ENCODE measurements at regions not wholly inside any gene's neighbourhood (a gene's known extent, or its start where the extent isn't known, plus 50 kb on each side); places are given as distances from the start of the nearest gene placed in this dataset.

DNA sequence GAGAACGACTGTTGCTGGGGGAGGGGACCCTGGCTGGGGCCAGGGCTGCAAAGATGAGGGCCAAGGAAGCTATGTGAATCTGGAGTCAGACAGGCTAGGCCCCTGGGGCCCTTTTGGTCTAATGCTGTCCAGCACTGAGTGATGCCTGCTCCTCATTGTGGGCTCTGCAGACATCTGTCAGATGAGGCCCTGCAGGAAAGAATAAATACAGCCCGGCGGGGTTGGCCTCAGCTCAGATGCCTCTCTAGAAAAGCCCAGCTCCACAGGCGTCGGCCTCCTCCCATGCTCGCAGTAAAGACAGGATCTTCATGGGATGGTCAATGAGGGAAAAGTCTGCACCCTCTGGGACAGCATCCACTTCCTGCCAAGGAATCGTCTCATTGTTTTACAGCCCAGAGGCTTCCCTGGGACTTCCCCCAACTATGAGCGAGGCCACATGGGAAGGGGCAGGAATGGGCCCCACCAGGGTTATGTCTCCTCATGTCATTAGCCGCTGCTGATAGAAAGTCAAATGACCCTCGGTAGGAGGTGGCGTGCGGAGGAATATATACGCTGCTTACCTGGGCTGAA, 125.8 kb upstream of the GLI2 start:
- Histone ChIP-seq H3K4me1 (ENCODE audit: insufficient read depth, low read length, severe bottlenecking) (no peaks in the 10 kb centered on the region), H4K20me1 (ENCODE audit: insufficient read depth, low read length) (no peaks in the 10 kb centered on the region), H3K79me2 (ENCODE audit: insufficient read depth, low read length) (no peaks in the 10 kb centered on the region), H3K36me3 (ENCODE audit: insufficient read depth, low read length) (no peaks in the 10 kb centered on the region), H3F3A (ENCODE audit: insufficient read depth, low read length) (no peaks in the 10 kb centered on the region), H3K9me2 (ENCODE audit: low read depth, low read length) (no peaks in the 10 kb centered on the region), H3K27ac (ENCODE audit: low read depth, low read length, poor library complexity, severe bottlenecking) (no peak overlapping the region), H2AFZ (ENCODE audit: low read length) (no peak overlapping the region), H3K9ac (ENCODE audit: low read length) (no peak overlapping the region), H3K4me2 (ENCODE audit: low read length) (no peak overlapping the region), H3K4me3 (ENCODE audit: low read depth, low read length, poor library complexity, severe bottlenecking) (no peak overlapping the region), H3K27me3 (ENCODE audit: insufficient read depth, low read length) (0 out of 2 replicates have a peak, but pooled peaks cover 4% of the 10 kb centered on the region), H3K9me3 (ENCODE audit: low read length) (no peaks in the 10 kb centered on the region)
- TF ChIP-seq, protein P1, sequence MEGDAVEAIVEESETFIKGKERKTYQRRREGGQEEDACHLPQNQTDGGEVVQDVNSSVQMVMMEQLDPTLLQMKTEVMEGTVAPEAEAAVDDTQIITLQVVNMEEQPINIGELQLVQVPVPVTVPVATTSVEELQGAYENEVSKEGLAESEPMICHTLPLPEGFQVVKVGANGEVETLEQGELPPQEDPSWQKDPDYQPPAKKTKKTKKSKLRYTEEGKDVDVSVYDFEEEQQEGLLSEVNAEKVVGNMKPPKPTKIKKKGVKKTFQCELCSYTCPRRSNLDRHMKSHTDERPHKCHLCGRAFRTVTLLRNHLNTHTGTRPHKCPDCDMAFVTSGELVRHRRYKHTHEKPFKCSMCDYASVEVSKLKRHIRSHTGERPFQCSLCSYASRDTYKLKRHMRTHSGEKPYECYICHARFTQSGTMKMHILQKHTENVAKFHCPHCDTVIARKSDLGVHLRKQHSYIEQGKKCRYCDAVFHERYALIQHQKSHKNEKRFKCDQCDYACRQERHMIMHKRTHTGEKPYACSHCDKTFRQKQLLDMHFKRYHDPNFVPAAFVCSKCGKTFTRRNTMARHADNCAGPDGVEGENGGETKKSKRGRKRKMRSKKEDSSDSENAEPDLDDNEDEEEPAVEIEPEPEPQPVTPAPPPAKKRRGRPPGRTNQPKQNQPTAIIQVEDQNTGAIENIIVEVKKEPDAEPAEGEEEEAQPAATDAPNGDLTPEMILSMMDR (IDR thresholded peaks at IDR 0.05; ENCODE audit: low read length), result no peak
- TF ChIP-seq EZH2 (IDR thresholded peaks at IDR 0.05; ENCODE audit: borderline replicate concordance, low read length), result no peak

DNA sequence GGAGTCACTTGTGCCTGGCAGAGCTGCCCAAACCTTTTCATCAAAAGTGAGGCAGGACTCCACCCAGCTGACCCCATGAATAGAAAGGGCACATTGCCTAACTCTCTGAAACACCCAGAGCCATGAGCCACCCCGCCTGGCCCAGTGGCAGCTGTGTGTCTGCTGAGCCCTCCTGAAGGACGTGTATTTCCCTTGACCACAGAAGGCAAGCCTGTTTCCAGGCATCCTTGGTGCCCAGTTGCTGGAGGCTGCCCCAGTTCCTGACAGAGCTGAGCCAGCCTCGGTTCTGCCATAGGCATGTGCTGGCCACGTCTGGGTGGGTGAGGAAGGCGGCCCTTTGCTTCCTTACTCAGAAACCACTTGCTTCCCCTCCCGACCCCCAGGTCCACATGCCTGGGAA, 124.7 kb upstream of the GLI2 start:
- no peak overlapping the region for H2AFZ ChIP-seq (ENCODE audit: low read length)
- H3K9me2 ChIP-seq (ENCODE audit: low read depth, low read length), result no peaks in the 10 kb centered on the region
- no peaks in the 10 kb centered on the region for H4K20me1 ChIP-seq (ENCODE audit: insufficient read depth, low read length)
- 0 out of 2 replicates have a peak, but pooled peaks cover 4% of the 10 kb centered on the region for H3K27me3 ChIP-seq (ENCODE audit: insufficient read depth, low read length)
- H3K4me3 ChIP-seq (ENCODE audit: low read depth, low read length, poor library complexity, severe bottlenecking), result no peak overlapping the region
- H3K27ac ChIP-seq (ENCODE audit: low read depth, low read length, poor library complexity, severe bottlenecking), result no peak overlapping the region
- H3K9ac ChIP-seq (ENCODE audit: low read length), result no peak overlapping the region
- no peaks in the 10 kb centered on the region for H3K9me3 ChIP-seq (ENCODE audit: low read length)
- H3K36me3 ChIP-seq (ENCODE audit: insufficient read depth, low read length), result no peaks in the 10 kb centered on the region
- H3K4me2 ChIP-seq (ENCODE audit: low read length), result no peak overlapping the region
- H3K4me1 ChIP-seq (ENCODE audit: insufficient read depth, low read length, severe bottlenecking), result no peaks in the 10 kb centered on the region
- TF ChIP-seq EZH2 (IDR thresholded peaks at IDR 0.05; ENCODE audit: borderline replicate concordance, low read length), result no peak
- TF ChIP-seq, protein P1 (IDR thresholded peaks at IDR 0.05; ENCODE audit: low read length), result no peak
- H3K79me2 ChIP-seq (ENCODE audit: insufficient read depth, low read length), result no peaks in the 10 kb centered on the region
- H3F3A ChIP-seq (ENCODE audit: insufficient read depth, low read length), result no peaks in the 10 kb centered on the region

DNA sequence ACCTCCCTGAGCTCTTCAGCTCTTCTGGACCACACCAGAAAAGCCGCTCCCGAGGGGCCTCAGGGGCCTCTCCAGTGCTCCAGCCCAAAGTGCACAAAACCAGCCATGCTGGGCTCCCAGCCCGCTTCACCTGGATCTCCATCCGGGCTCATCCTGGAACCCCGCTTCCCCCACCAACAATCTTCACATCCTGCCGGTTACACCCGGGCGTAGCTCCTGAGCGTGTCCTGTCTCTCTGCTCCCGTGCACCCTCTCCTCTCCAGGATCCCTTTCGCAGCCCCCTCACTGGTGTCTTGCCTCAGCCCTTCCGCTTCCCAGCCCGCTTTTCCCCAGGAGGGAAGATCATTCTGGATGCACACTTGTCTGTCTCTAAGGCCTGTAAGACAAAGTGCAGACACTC, 123.7 kb upstream of the GLI2 start:
- no peak overlapping the region for H2AFZ ChIP-seq (ENCODE audit: low read length)
- H3K9me3 ChIP-seq (ENCODE audit: low read length), result no peaks in the 10 kb centered on the region
- H3F3A ChIP-seq (ENCODE audit: insufficient read depth, low read length), result no peaks in the 10 kb centered on the region
- H3K9ac ChIP-seq (ENCODE audit: low read length), result no peak overlapping the region
- no peaks in the 10 kb centered on the region for H4K20me1 ChIP-seq (ENCODE audit: insufficient read depth, low read length)
- H3K79me2 ChIP-seq (ENCODE audit: insufficient read depth, low read length), result no peaks in the 10 kb centered on the region
- no peaks in the 10 kb centered on the region for H3K9me2 ChIP-seq (ENCODE audit: low read depth, low read length)
- H3K4me3 ChIP-seq (ENCODE audit: low read depth, low read length, poor library complexity, severe bottlenecking), result no peak overlapping the region
- H3K27me3 ChIP-seq (ENCODE audit: insufficient read depth, low read length), result 0 out of 2 replicates have a peak, but pooled peaks cover under 1% of the 10 kb centered on the region
- no peak for TF ChIP-seq EZH2 (IDR thresholded peaks at IDR 0.05; ENCODE audit: borderline replicate concordance, low read length)
- TF ChIP-seq, protein P1 (IDR thresholded peaks at IDR 0.05; ENCODE audit: low read length), result no peak
- H3K36me3 ChIP-seq (ENCODE audit: insufficient read depth, low read length), result no peaks in the 10 kb centered on the region
- no peak overlapping the region for H3K4me2 ChIP-seq (ENCODE audit: low read length)
- no peak overlapping the region for H3K27ac ChIP-seq (ENCODE audit: low read depth, low read length, poor library complexity, severe bottlenecking)
- no peaks in the 10 kb centered on the region for H3K4me1 ChIP-seq (ENCODE audit: insufficient read depth, low read length, severe bottlenecking)

All from OCI-LY1 (cell line).